A673 (cell line): ENCODE measurements at regions not wholly inside any gene's neighbourhood (a gene's known extent, or its start where the extent isn't known, plus 50 kb on each side); places are given as distances from the start of the nearest gene placed in this dataset.

Experiments
- CTCF ChIP-seq: fragments of 300-800, 200-600 bp; sonication (generic); conservative IDR thresholded peaks from 2 replicates; pipeline ENCODE4 v1.5.1; 2017; ENCODE audit warnings: low read depth, mild to moderate bottlenecking, antibody characterized with exemption, low read length, moderate library complexity, mixed read lengths
- EZH2 ChIP-seq: fragments of 200-600 bp; sonication (generic); IDR thresholded peaks from 2 replicates; pipeline ENCODE4 v1.6.1; 2017; ENCODE audit warnings: borderline replicate concordance, low read depth, mild to moderate bottlenecking, mixed read lengths, antibody characterized with exemption, low read length; ENCODE audit not compliant: poor library complexity, severe bottlenecking

DNA sequence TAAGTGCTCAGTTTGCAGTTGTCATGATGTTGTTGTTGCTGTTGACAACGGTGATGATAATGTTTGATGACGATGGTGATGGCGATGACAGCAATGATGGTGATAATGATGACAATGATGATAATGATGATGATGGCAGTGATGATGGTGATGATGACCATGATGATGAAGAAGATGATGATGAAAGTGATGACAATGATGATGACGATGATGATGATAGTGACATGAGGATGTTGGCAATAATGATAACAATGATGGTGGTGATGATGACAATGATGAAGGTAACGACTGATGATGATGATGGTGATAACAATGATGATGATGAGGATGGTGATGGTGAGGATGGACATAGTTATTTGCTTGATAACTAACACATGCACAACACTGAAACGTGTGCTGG, 778.5 kb downstream of the VRK1 start:
- TF ChIP-seq CTCF (no peak), EZH2 (no peak)
